HG02973 (cell line): ENCODE measurements at regions not wholly inside any gene's neighbourhood (a gene's known extent, or its start where the extent isn't known, plus 50 kb on each side); places are given as distances from the start of the nearest gene placed in this dataset.

ENCODE experiments used
- ATAC-seq: cut with Tn5 transposase; IDR thresholded peaks from one replicate; pipeline ENCODE4 v1.9.1; 2021; ENCODE audit warnings: moderate library complexity; ENCODE audit not compliant: unreplicated experiment

DNA sequence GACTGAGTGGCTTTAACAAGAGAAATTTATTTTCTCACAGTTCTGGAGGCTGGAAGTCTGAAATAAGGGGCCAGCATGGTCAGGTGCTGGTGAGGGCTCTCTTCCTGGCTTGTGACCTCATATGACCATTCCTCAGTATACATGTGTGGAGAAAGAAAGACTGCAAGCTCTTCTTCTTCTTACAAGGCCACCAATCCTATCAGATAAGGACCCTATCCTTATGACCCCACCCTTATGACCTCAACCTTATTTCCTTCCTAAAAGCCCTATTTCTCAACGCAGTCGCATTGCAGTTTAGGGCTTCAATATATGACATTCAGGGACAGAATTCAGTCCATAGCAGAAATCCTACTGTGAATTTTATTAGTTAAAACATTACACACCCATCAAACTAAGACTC, 124.4 kb upstream of the RAG2 start:
- ATAC-seq: no peak

DNA sequence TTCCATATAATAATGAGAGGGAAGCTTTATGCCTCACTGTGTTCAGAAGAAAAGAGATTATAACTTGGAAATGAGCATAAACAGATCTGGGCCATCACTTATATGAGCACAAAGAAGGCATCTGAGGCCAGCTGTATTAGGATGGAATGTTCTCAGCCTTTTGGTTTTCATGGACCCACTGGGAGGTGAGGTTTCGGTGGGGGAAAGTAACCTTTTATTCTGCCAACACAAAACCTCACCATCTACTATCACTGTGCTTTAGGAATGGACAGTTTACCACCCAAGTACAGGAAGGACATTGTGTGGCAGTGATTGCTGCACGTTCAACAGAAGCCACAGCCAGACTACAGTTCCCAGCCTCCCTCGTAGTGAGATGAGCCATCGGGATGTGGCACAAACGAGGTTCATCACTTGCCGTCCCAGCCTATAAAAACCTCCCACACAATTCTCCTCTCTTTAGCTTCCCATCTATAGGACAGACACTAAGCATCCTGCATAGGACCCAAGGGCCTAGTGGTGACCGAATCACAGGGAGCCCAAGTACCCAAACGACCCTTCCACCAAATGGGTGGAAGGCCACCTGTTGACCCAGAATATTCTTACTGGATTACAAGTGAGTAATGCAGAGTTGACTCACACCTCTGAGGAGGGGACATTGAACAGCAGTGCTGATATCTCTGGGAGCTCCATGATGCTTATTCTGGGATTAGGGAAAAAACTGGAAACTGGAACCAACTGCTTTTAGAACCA, 121.5 kb upstream of the RAG2 start:
- no peak for ATAC-seq

DNA sequence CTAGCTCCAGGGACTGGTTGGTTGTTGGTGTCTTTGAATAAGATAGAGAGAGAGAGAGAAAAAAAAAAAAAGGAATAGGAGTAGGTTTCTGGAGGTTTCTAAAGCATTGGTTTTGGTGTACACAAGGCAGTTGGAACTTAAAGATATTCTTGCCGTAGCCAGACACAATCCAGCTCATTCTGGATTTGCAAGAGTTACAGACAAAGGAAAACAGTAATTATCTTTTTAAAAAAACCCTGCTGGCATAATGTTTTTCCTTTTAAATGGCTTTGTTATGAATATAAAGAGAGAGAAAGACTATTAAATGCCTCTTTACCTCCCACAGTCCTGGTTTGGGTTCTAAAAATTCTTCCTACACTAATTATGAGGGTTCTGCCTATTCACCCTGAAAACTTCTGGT, 120.4 kb upstream of the RAG2 start:
- ATAC-seq: no peak

DNA sequence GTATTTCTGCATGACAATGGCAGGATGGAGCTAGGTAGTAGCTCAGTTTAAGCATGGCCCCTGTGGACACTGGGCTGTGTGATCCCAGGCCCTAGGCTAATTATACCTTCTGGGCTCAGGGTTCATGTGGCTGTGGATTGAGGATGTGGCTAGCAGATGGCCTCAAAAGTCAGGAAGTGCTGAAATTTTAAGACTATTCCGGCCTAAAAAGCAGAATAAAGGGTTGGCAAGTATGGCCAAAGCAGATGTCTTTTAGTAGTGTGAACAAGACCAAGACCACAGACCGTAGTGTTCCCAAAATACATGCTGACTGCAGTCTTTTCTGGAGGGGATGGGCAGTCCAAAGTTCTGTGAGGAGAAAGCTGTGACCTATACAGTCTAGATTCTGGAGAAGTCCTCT, 115.7 kb upstream of the RAG2 start:
- ATAC-seq: no peak

DNA sequence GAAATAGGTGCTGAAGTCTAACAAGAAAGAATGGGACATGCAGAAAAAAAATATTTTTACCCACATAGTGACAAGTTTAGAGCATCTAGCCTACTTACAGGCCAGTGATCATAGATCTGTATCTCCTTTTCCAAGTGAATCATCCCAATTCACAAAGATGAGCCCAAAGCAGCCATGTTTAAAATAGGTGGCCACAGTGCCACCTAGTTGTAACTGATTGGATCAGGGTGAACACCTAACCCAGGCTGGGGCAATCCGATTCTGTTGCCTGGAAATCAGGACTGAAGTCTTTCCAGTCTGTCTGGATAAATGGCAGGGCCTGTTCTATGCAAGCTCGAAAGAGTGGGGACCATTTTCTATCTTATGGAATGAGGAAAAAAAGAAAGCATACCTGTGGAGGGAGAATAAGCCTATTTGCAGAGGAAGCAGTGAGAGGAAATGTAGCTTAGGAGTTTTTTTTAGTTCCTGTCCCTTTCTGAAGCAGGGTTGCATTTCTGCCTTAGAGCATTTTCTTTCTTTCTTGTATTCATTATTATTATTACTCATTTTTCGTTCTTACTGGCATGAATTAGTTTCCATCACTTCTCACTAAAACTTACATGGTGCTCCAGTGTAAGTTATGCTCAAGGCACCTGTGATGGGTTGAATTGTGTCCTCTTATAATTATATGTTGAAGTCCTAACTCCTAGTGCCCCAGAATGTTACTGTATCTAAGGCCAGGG, 113.2 kb upstream of the RAG2 start:
- ATAC-seq: no peak
